H1 (cell line): ENCODE measurements at regions not wholly inside any gene's neighbourhood (a gene's known extent, or its start where the extent isn't known, plus 50 kb on each side); places are given as distances from the start of the nearest gene placed in this dataset.
A peak's percentile ranks its signal among the peaks of the same experiment; 100 is the strongest.

ENCODE experiments used
- CTCF ChIA-PET: fragments of 300-600 bp; sonication (Branson Sonifier 250); formaldehyde crosslinking; loops from one replicate; lab custom pipeline; 2021; ENCODE audit not compliant: partially characterized antibody; lab: Charles Lee
- POLR2A ChIA-PET: fragments of 300-600 bp; sonication (Branson Sonifier 250); formaldehyde crosslinking; loops from one replicate; lab custom pipeline; 2021; ENCODE audit warnings: inconsistent platforms; ENCODE audit not compliant: partially characterized antibody; lab: Charles Lee
- DNase-seq, 2 experiments: peaks; one replicate each; pipeline versions ENCODE4 v3.0.0 to v3.0.0-alpha.2; 2010 to 2022; ENCODE audit warnings: low spot score in 2 of 2, low read depth in 1 of 2, mixed read lengths in 1 of 2
- FAIRE-seq: peaks from 2 replicates; lab custom pipeline; 2011; peaks lifted over from hg19 to GRCh38; lab: Jason Lieb, UNC
- H2AFZ ChIP-seq: 2 replicates; pipeline ENCODE4 v1.8.1; 2012; ENCODE audit warnings: low read length, inconsistent platforms
- H2AK5ac ChIP-seq: 2 replicates; pipeline ENCODE4 v1.6.1; 2013; ENCODE audit warnings: low read depth, low read length
- H2BK120ac ChIP-seq: replicated peaks from 2 replicates; pipeline ENCODE3; 2013; ENCODE audit warnings: low read depth, low read length, inconsistent platforms
- H2BK12ac ChIP-seq: 2 replicates; pipeline ENCODE4 v1.6.1; 2013; ENCODE audit warnings: low read depth, low read length
- H2BK15ac ChIP-seq: 2 replicates; pipeline ENCODE4 v1.6.1; 2013; ENCODE audit warnings: low read length
- H2BK20ac ChIP-seq: 2 replicates; pipeline ENCODE4 v1.6.1; 2013; ENCODE audit warnings: low read length
- H2BK5ac ChIP-seq: 2 replicates; pipeline ENCODE4 v1.6.1; 2013; ENCODE audit warnings: low read depth, low read length
- H3K14ac ChIP-seq: 2 replicates; pipeline ENCODE4 v1.6.1; 2013; ENCODE audit warnings: inconsistent platforms; ENCODE audit not compliant: insufficient read length
- H3K18ac ChIP-seq: 2 replicates; pipeline ENCODE4 v1.6.1; 2013; ENCODE audit warnings: low read length; ENCODE audit errors: extremely low read depth
- H3K23ac ChIP-seq: 2 replicates; pipeline ENCODE4 v1.6.1; 2013; ENCODE audit warnings: inconsistent platforms; ENCODE audit not compliant: insufficient read length
- H3K23me2 ChIP-seq: 2 replicates; pipeline ENCODE4 v1.6.1; 2013; ENCODE audit warnings: low read depth, low read length
- H3K27ac ChIP-seq: 2 replicates; pipeline ENCODE4 v1.6.1; 2011; ENCODE audit warnings: low read depth, low read length, inconsistent platforms
- H3K27me3 ChIP-seq, 4 experiments: replicated peaks in 1 of 4; 1 replicate in 1 of 4; 2 replicates in 3 of 4; pipeline versions ENCODE4 v1.6.1 to v1.8.1; 2011 to 2013; ENCODE audit warnings: low read length in 3 of 4, mild to moderate bottlenecking in 3 of 4, inconsistent platforms in 2 of 4, mixed read lengths in 2 of 4, moderate library complexity in 1 of 4; ENCODE audit not compliant: control insufficient read depth in 3 of 4, insufficient read depth in 3 of 4; ENCODE audit errors: extremely low read depth in 1 of 4
- H3K36me3 ChIP-seq, 4 experiments: 2 replicates each; pipeline versions ENCODE4 v1.6.1 to v1.8.1; 2011 to 2013; ENCODE audit warnings: mild to moderate bottlenecking in 4 of 4, low read length in 3 of 4, moderate library complexity in 2 of 4, control low read depth in 1 of 4, inconsistent platforms in 1 of 4; ENCODE audit not compliant: insufficient read depth in 4 of 4, control insufficient read depth in 2 of 4
- H3K4ac ChIP-seq: replicated peaks from 2 replicates; pipeline ENCODE3; 2013; ENCODE audit warnings: low read length, low read depth, mixed read lengths, inconsistent platforms; ENCODE audit not compliant: insufficient read length
- H3K4me1 ChIP-seq, 4 experiments: replicated peaks in 1 of 4; 1 replicate in 1 of 4; 2 replicates in 3 of 4; pipeline versions ENCODE4 v1.6.1 to v1.8.1; 2011 to 2013; ENCODE audit warnings: low read length in 3 of 4, inconsistent platforms in 2 of 4, mixed read lengths in 1 of 4; ENCODE audit not compliant: insufficient read depth in 4 of 4, control insufficient read depth in 3 of 4
- H3K4me2 ChIP-seq, 2 experiments: 2 replicates each; pipeline versions ENCODE4 v1.6.1 to v1.8.1; 2011 to 2013; ENCODE audit warnings: low read depth in 2 of 2, low read length in 2 of 2, control low read depth in 1 of 2, inconsistent platforms in 1 of 2, mild to moderate bottlenecking in 1 of 2; ENCODE audit not compliant: insufficient read depth in 1 of 2
- H3K4me3 ChIP-seq, 4 experiments: fragments of 200-600, 300-600 bp in 1 of 4; sonication (generic), shearing (Covaris generic), sonication (Bioruptor Twin) in 1 of 4; 2 replicates each; pipeline versions ENCODE4 v1.5.1 to v1.8.1; 2011 to 2016; ENCODE audit warnings: low read length in 4 of 4, low read depth in 3 of 4, control low read depth in 2 of 4, inconsistent platforms in 2 of 4, mild to moderate bottlenecking in 2 of 4, mixed read lengths in 1 of 4, moderate library complexity in 1 of 4; ENCODE audit not compliant: insufficient read depth in 2 of 4; ENCODE audit errors: extremely low read depth in 1 of 4
- H3K56ac ChIP-seq: replicated peaks from 2 replicates; pipeline ENCODE3; 2013; ENCODE audit warnings: low read depth, mild to moderate bottlenecking, mixed read lengths, low read length, inconsistent platforms; ENCODE audit not compliant: insufficient read length
- H3K79me1 ChIP-seq: 2 replicates; pipeline ENCODE4 v1.6.1; 2013; ENCODE audit warnings: low read depth, low read length, control low read depth
- H3K79me2 ChIP-seq, 2 experiments: 2 replicates each; pipeline versions ENCODE4 v1.6.1 to v1.8.1; 2012 to 2013; ENCODE audit warnings: low read length in 2 of 2, mild to moderate bottlenecking in 2 of 2, inconsistent platforms in 1 of 2; ENCODE audit not compliant: insufficient read depth in 2 of 2, control insufficient read depth in 1 of 2
- H3K9ac ChIP-seq, 4 experiments: replicated peaks in 1 of 4; 1 replicate in 1 of 4; 2 replicates in 3 of 4; pipeline versions ENCODE4 v1.6.1 to v1.8.1; 2011 to 2013; ENCODE audit warnings: low read depth in 3 of 4, low read length in 3 of 4, control low read depth in 2 of 4, mild to moderate bottlenecking in 2 of 4, moderate library complexity in 2 of 4, inconsistent platforms in 1 of 4; ENCODE audit errors: extremely low read depth in 1 of 4
- H3K9me3 ChIP-seq, 2 experiments: 2 replicates each; pipeline versions ENCODE4 v1.6.1 to v1.8.1; 2012 to 2013; ENCODE audit warnings: mild to moderate bottlenecking in 2 of 2, moderate library complexity in 2 of 2, control low read depth in 1 of 2, inconsistent platforms in 1 of 2, low read depth in 1 of 2, low read length in 1 of 2, mixed read lengths in 1 of 2; ENCODE audit not compliant: insufficient read depth in 2 of 2
- H4K20me1 ChIP-seq, 2 experiments: replicated peaks in 1 of 2; 2 replicates each; pipeline versions ENCODE3 to v1.8.1; 2011 to 2013; ENCODE audit warnings: inconsistent platforms in 2 of 2, low read length in 2 of 2, mild to moderate bottlenecking in 1 of 2; ENCODE audit not compliant: insufficient read depth in 2 of 2, control insufficient read depth in 1 of 2
- H4K5ac ChIP-seq: 2 replicates; pipeline ENCODE4 v1.6.1; 2013; ENCODE audit warnings: low read length, low read depth, mixed read lengths, inconsistent platforms; ENCODE audit not compliant: insufficient read length
- H4K8ac ChIP-seq: 2 replicates; pipeline ENCODE4 v1.8.0; 2013; ENCODE audit warnings: mild to moderate bottlenecking, moderate library complexity, low read length, inconsistent platforms; ENCODE audit not compliant: insufficient read depth; ENCODE audit errors: extremely low read depth
- H4K91ac ChIP-seq: replicated peaks from 2 replicates; pipeline ENCODE3; 2013; ENCODE audit warnings: low read length, mixed read lengths, inconsistent platforms; ENCODE audit not compliant: insufficient read length
- ASH2L ChIP-seq: fragments of 200-600, 300-600 bp; sonication (generic); IDR thresholded peaks from one replicate; pipeline ENCODE4 v1.7.1; 2017; ENCODE audit warnings: low read length
- ATF3 ChIP-seq: IDR thresholded peaks from 2 replicates; pipeline ENCODE4 v1.6.1; 2011; ENCODE audit warnings: low read depth, mild to moderate bottlenecking, low read length; ENCODE audit not compliant: insufficient read depth
- CTBP2 ChIP-seq: IDR thresholded peaks from 2 replicates; pipeline ENCODE4 v1.7.0; 2011; ENCODE audit warnings: borderline replicate concordance, mild to moderate bottlenecking, moderate library complexity, mixed read lengths, low read length; ENCODE audit not compliant: insufficient read depth, insufficient read length
- CTCF ChIP-seq, 3 experiments: IDR thresholded peaks; 1 replicate in 2 of 3; 2 replicates in 1 of 3; pipeline versions ENCODE4 v1.5.1 to v1.6.1; 2011; ENCODE audit warnings: low read length in 3 of 3, mild to moderate bottlenecking in 3 of 3, inconsistent platforms in 2 of 3, low read depth in 1 of 3, moderate library complexity in 1 of 3; ENCODE audit not compliant: insufficient read depth in 1 of 3; ENCODE audit errors: control extremely low read depth in 1 of 3
- JUN ChIP-seq: IDR thresholded peaks from 2 replicates; pipeline ENCODE4 v1.6.1; 2011; ENCODE audit warnings: low read depth, mild to moderate bottlenecking, improper control_type of control experiment, low read length
- POLR2A ChIP-seq, 2 experiments: IDR thresholded peaks; 1 replicate in 1 of 2; 2 replicates in 1 of 2; pipeline ENCODE4 v1.6.1; 2011; ENCODE audit warnings: low read depth in 2 of 2, low read length in 2 of 2, mild to moderate bottlenecking in 2 of 2; ENCODE audit errors: control extremely low read depth in 1 of 2
- POU5F1 ChIP-seq: IDR thresholded peaks from 2 replicates; pipeline ENCODE4 v1.6.1; 2011; ENCODE audit warnings: low read depth, mild to moderate bottlenecking, low read length, moderate library complexity
- RFX5 ChIP-seq: IDR thresholded peaks from 2 replicates; pipeline ENCODE4 v1.6.1; 2011; ENCODE audit warnings: low read depth, low read length, improper control_type of control experiment, borderline replicate concordance
- RXRA ChIP-seq: IDR thresholded peaks from 2 replicates; pipeline ENCODE4 v1.6.1; 2011; ENCODE audit warnings: low read depth, mild to moderate bottlenecking, low read length, moderate library complexity; ENCODE audit not compliant: insufficient read depth
- SIRT6 ChIP-seq: IDR thresholded peaks from one replicate; pipeline ENCODE4 v1.7.1; 2012; ENCODE audit warnings: low read length, inconsistent platforms
- SP2 ChIP-seq: IDR thresholded peaks from 2 replicates; pipeline ENCODE4 v1.6.1; 2012; ENCODE audit warnings: mild to moderate bottlenecking, low read length, inconsistent platforms
- TAF7 ChIP-seq: optimal IDR thresholded peaks from 2 replicates; pipeline ENCODE3; 2011; ENCODE audit warnings: low read depth, mild to moderate bottlenecking, inconsistent platforms, low read length, moderate library complexity, borderline replicate concordance
- WGBS, 2 experiments: shearing (Covaris generic) in 1 of 2; methylation state at CpG; one replicate each; pipeline versions ENCODE4 v1.1.6 to v1.1.7; 2013 to 2015; ENCODE audit warnings: low lambda C conversion rate in 2 of 2, mixed read lengths in 2 of 2, inconsistent platforms in 1 of 2, low coverage in 1 of 2, missing lambda C conversion rate in 1 of 2; ENCODE audit not compliant: insufficient replicate concordance in 2 of 2, insufficient coverage in 1 of 2, insufficient read length in 1 of 2; ENCODE audit errors: extremely low coverage in 1 of 2, missing lambda C conversion rate in 1 of 2; 5-methylcytosine and 5-hydroxymethylcytosine counted together

- no peak overlapping the region for H3K4me2 ChIP-seq
- 88% methylated on average over 4 of the region's 4 CpGs; no CpG with 5 or more reads in 1 of the 2 experiments for WGBS, 2 experiments
- CTCF ChIA-PET, result interaction anchor here (0.9 to 1.2 kb wide), 3 partner anchors 12 to 115 kb away, joined by 3 read pairs; no protein-coding TSS in a partner anchor
- TF ChIP-seq ASH2L, result no peak
- no peak for TF ChIP-seq ATF3
- no peak for TF ChIP-seq JUN
- TF ChIP-seq TAF7, result no peak
- no peak for TF ChIP-seq CTBP2
- no peak for TF ChIP-seq RXRA
- TF ChIP-seq SIRT6, result no peak
- no peak for TF ChIP-seq POU5F1
- no peak for TF ChIP-seq SP2
- TF ChIP-seq CTCF (IDR thresholded peaks at IDR 0.05; ENCODE audit: control extremely low read depth in 1 of 3, insufficient read depth in 1 of 3, low read depth in 1 of 3, low read length in 3 of 3), result no peak
- no peak for TF ChIP-seq RFX5
- TF ChIP-seq POLR2A (IDR thresholded peaks at IDR 0.05; ENCODE audit: control extremely low read depth in 1 of 2, low read depth in 2 of 2, low read length in 2 of 2), result no peak
Measured at GRCh38 chr4:152041295-152041694, 280.5 kb upstream of the GATB start.

More at GRCh38 chr4:152041295-152041694, 280.5 kb upstream of the GATB start:
- Histone ChIP-seq H3K4me1 (peaks cover 2 to 8% (median 5%) of the 10 kb centered on the region in 4 experiments; a peak in 4 of 7 replicates), H3K36me3 (no peaks in the 10 kb centered on the region), H3K79me2 (no peaks in the 10 kb centered on the region), H3K23ac (no peak overlapping the region), H3K27me3 (no peaks in the 10 kb centered on the region), H2AFZ (peak overlapping the region; percentile 63; the same call in 1 of the 2 replicates), H4K8ac (no peak overlapping the region), H4K5ac (no peak overlapping the region), H2BK20ac (no peak overlapping the region), H2BK12ac (no peak overlapping the region), H3K18ac (no peak overlapping the region), H3K9ac (no peak overlapping the region), H2BK5ac (no peak overlapping the region), H3K4ac (no peak overlapping the region), H3K27ac (no peak overlapping the region), H3K4me3 (no peak overlapping the region), H2BK120ac (no peak overlapping the region), H3K14ac (no peak overlapping the region), H3K23me2 (0 out of 2 replicates have a peak, but pooled peaks cover 3% of the 10 kb centered on the region), H3K9me3 (no peaks in the 10 kb centered on the region), H3K79me1 (no peaks in the 10 kb centered on the region), H3K56ac (no peak overlapping the region), H4K91ac (no peak overlapping the region), H4K20me1 (no peaks in the 10 kb centered on the region), H2BK15ac (no peak overlapping the region), H2AK5ac (no peak overlapping the region)
- DNase-seq, result no peak
- POLR2A ChIA-PET, result no interaction called here
- FAIRE-seq, result no peak
